DMS 273 (cell line): ENCODE measurements at regions not wholly inside any gene's neighbourhood (a gene's known extent, or its start where the extent isn't known, plus 50 kb on each side); places are given as distances from the start of the nearest gene placed in this dataset.
"Not testable (repeated sequence)": the region's sequence is repeated elsewhere in the genome, so short reads cannot be mapped to it uniquely, and the experiment has no call there.

Source experiments
- DNase-seq: peaks from one replicate; lab custom pipeline; 2025; ENCODE audit not compliant: unreplicated experiment; lab: John Stamatoyannopoulos, UW

- DNase-seq: no peak
Measured at GRCh38 chr5:147075187-147075586, 159.6 kb upstream of the STK32A start.

- no peak for DNase-seq
Measured at GRCh38 chr5:147080391-147080790, 154.4 kb upstream of the STK32A start.

GRCh38 chr5:147081311-147081764, 153.5 kb upstream of the STK32A start:
- no peak for DNase-seq

- DNase-seq: no peak
Measured at GRCh38 chr5:147084702-147085101, 150.1 kb upstream of the STK32A start.

- no peak for DNase-seq
Measured at GRCh38 chr5:147085409-147085808, 149.4 kb upstream of the STK32A start.

GRCh38 chr5:147092044-147092443, 142.8 kb upstream of the STK32A start:
- no peak for DNase-seq

- no peak for DNase-seq
Measured at GRCh38 chr5:147093138-147093537, 141.7 kb upstream of the STK32A start.

GRCh38 chr5:147095740-147096139, 139.1 kb upstream of the STK32A start:
- DNase-seq: no peak

- DNase-seq: peak; percentile 84
Measured at GRCh38 chr5:147098233-147098790, 136.5 kb upstream of the STK32A start.

- no peak for DNase-seq
Measured at GRCh38 chr5:147101659-147102369, 133.0 kb upstream of the STK32A start.

- no peak for DNase-seq
Measured at GRCh38 chr5:147112899-147113298, 121.9 kb upstream of the STK32A start.

- DNase-seq: no peak
Measured at GRCh38 chr5:147113967-147114366, 120.9 kb upstream of the STK32A start.

GRCh38 chr5:147139759-147140158, 95.1 kb upstream of the STK32A start:
- not testable (repeated sequence) for DNase-seq

- peak; percentile 5 for DNase-seq
Measured at GRCh38 chr5:147140558-147140957, 94.3 kb upstream of the STK32A start.

GRCh38 chr5:147141580-147141979, 93.2 kb upstream of the STK32A start:
- DNase-seq: not testable (repeated sequence)

GRCh38 chr5:147143215-147143614, 91.6 kb upstream of the STK32A start:
- no peak for DNase-seq

GRCh38 chr5:147145328-147145727, 89.5 kb upstream of the STK32A start:
- no peak for DNase-seq

- no peak for DNase-seq
Measured at GRCh38 chr5:147148715-147149114, 86.1 kb upstream of the STK32A start.

GRCh38 chr5:147152086-147152485, 82.7 kb upstream of the STK32A start:
- no peak for DNase-seq

- no peak for DNase-seq
Measured at GRCh38 chr5:147154809-147155208, 80.0 kb upstream of the STK32A start.

- no peak for DNase-seq
Measured at GRCh38 chr5:147156012-147156411, 78.8 kb upstream of the STK32A start.

GRCh38 chr5:147160902-147161700, 73.7 kb upstream of the STK32A start:
- DNase-seq: peak; percentile 33
